ENCODE measurements at regions not wholly inside any gene's neighbourhood (a gene's known extent, or its start where the extent isn't known, plus 50 kb on each side); places are given as distances from the start of the nearest gene placed in this dataset.

- no peak for DNase-seq (ENCODE audit: low spot score)
These were observed 167.1 kb upstream of the ZFHX3 start for GRCh38 chr16:73214825-73215677.

GRCh38 chr16:73213732-73214455 lies 166.0 kb upstream of the ZFHX3 start:
- no peak for DNase-seq (ENCODE audit: low spot score)

GRCh38 chr16:73212431-73212830 lies 164.5 kb upstream of the ZFHX3 start:
- DNase-seq (ENCODE audit: low spot score): no peak

GRCh38 chr16:73210686-73211085 lies 162.8 kb upstream of the ZFHX3 start:
- no peak for DNase-seq (ENCODE audit: low spot score)

- no peak for DNase-seq (ENCODE audit: low spot score)
These were observed 162.2 kb upstream of the ZFHX3 start for GRCh38 chr16:73210084-73210483.

GRCh38 chr16:73209190-73209589 lies 161.3 kb upstream of the ZFHX3 start:
- no peak for DNase-seq (ENCODE audit: low spot score)

- no peak for DNase-seq (ENCODE audit: low spot score)
These were observed 158.3 kb upstream of the ZFHX3 start for GRCh38 chr16:73206151-73206707.

GRCh38 chr16:73205153-73205886 lies 157.4 kb upstream of the ZFHX3 start:
- DNase-seq (ENCODE audit: low spot score): no peak

- no peak for DNase-seq (ENCODE audit: low spot score)
These were observed 156.6 kb upstream of the ZFHX3 start for GRCh38 chr16:73204359-73205152.

GRCh38 chr16:73202161-73202729 lies 154.3 kb upstream of the ZFHX3 start:
- DNase-seq (ENCODE audit: low spot score): no peak

- DNase-seq (ENCODE audit: low spot score): no peak
These were observed 151.3 kb upstream of the ZFHX3 start for GRCh38 chr16:73199214-73199613.

- DNase-seq (ENCODE audit: low spot score): no peak
These were observed 150.6 kb upstream of the ZFHX3 start for GRCh38 chr16:73198481-73198880.

- no peak for DNase-seq (ENCODE audit: low spot score)
These were observed 149.7 kb upstream of the ZFHX3 start for GRCh38 chr16:73197598-73197997.

GRCh38 chr16:73196670-73197069 lies 148.7 kb upstream of the ZFHX3 start:
- DNase-seq (ENCODE audit: low spot score): peak; percentile 75

- DNase-seq (ENCODE audit: low spot score): no peak
These were observed 145.5 kb upstream of the ZFHX3 start for GRCh38 chr16:73193464-73193863.

GRCh38 chr16:73192232-73192894 lies 144.4 kb upstream of the ZFHX3 start:
- no peak for DNase-seq (ENCODE audit: low spot score)

GRCh38 chr16:73191660-73192046 lies 143.7 kb upstream of the ZFHX3 start:
- DNase-seq (ENCODE audit: low spot score): no peak

GRCh38 chr16:73190688-73191659 lies 143.0 kb upstream of the ZFHX3 start:
- no peak for DNase-seq (ENCODE audit: low spot score)

GRCh38 chr16:73190256-73190655 lies 142.3 kb upstream of the ZFHX3 start:
- DNase-seq (ENCODE audit: low spot score): no peak

Measured in ecto neural progenitor cell (in vitro differentiated cells).